ENCODE measurements at regions not wholly inside any gene's neighbourhood (a gene's known extent, or its start where the extent isn't known, plus 50 kb on each side); places are given as distances from the start of the nearest gene placed in this dataset.

GRCh38 chr2:49351560-49351959, 197.2 kb upstream of the FSHR start:
- Histone ChIP-seq H3K36me3 (ENCODE audit: control insufficient read depth, insufficient read depth, low read length) (no peaks in the 10 kb centered on the region), H3K27me3 (replicated peaks; ENCODE audit: control insufficient read depth, insufficient read depth, low read length) (no peaks in the 10 kb centered on the region), H3K4me3 (ENCODE audit: low read depth, low read length) (no peak overlapping the region), H3K4me1 (no peaks in the 10 kb centered on the region), H3K9me3 (no peaks in the 10 kb centered on the region)
- no peaks in the 10 kb centered on the region for H3K36me3 Mint-ChIP-seq (ENCODE audit: insufficient read depth, unreplicated experiment)
- no peaks in the 10 kb centered on the region for H3K4me1 Mint-ChIP-seq (ENCODE audit: low read depth, unreplicated experiment)
- CTCF ChIA-PET: no interaction called here
- H3K27me3 Mint-ChIP-seq (ENCODE audit: insufficient read depth, unreplicated experiment): peaks cover 9% of the 10 kb centered on the region
- no peak for TF ChIP-seq CTCF (IDR thresholded peaks at IDR 0.05; ENCODE audit: insufficient read depth in 1 of 2, low read depth in 1 of 2, low read length in 1 of 2, severe bottlenecking in 1 of 2, unreplicated experiment in 1 of 2)
- H3K9me3 Mint-ChIP-seq (ENCODE audit: unreplicated experiment): no peaks in the 10 kb centered on the region
- DNase-seq: no peak
- intact Hi-C loops (cut with micrococcal nuclease; ENCODE audit: unreplicated experiment): no loop called here
- POLR2A ChIA-PET: no interaction called here
- H3K4me3 Mint-ChIP-seq (ENCODE audit: unreplicated experiment): no peak overlapping the region
- no peak overlapping the region for H3K27ac Mint-ChIP-seq (ENCODE audit: unreplicated experiment)
- BruUV-seq (replicated peaks): no TSS peak

- H3K9me3 Mint-ChIP-seq (ENCODE audit: unreplicated experiment): no peaks in the 10 kb centered on the region
- H3K4me1 Mint-ChIP-seq (ENCODE audit: low read depth, unreplicated experiment): no peaks in the 10 kb centered on the region
- Histone ChIP-seq H3K9me3 (no peaks in the 10 kb centered on the region), H3K27me3 (replicated peaks; ENCODE audit: control insufficient read depth, insufficient read depth, low read length) (no peaks in the 10 kb centered on the region), H3K4me1 (no peaks in the 10 kb centered on the region), H3K4me3 (ENCODE audit: low read depth, low read length) (no peak overlapping the region), H3K36me3 (ENCODE audit: control insufficient read depth, insufficient read depth, low read length) (no peaks in the 10 kb centered on the region)
- intact Hi-C loops (cut with micrococcal nuclease; ENCODE audit: unreplicated experiment): no loop called here
- BruUV-seq (replicated peaks): no TSS peak
- no peak overlapping the region for H3K4me3 Mint-ChIP-seq (ENCODE audit: unreplicated experiment)
- peaks cover 6% of the 10 kb centered on the region for H3K27me3 Mint-ChIP-seq (ENCODE audit: insufficient read depth, unreplicated experiment)
- H3K36me3 Mint-ChIP-seq (ENCODE audit: insufficient read depth, unreplicated experiment): no peaks in the 10 kb centered on the region
- POLR2A ChIA-PET: no interaction called here
- CTCF ChIA-PET: no interaction called here
- no peak overlapping the region for H3K27ac Mint-ChIP-seq (ENCODE audit: unreplicated experiment)
- no peak for TF ChIP-seq CTCF (IDR thresholded peaks at IDR 0.05; ENCODE audit: insufficient read depth in 1 of 2, low read depth in 1 of 2, low read length in 1 of 2, severe bottlenecking in 1 of 2, unreplicated experiment in 1 of 2)
- DNase-seq: no peak
Observed at GRCh38 chr2:49343638-49344037, 189.3 kb upstream of the FSHR start.

- H3K27me3 Mint-ChIP-seq (ENCODE audit: insufficient read depth, unreplicated experiment): peaks cover 4% of the 10 kb centered on the region
- ChIA-PET POLR2A (no interaction called here), CTCF (no interaction called here)
- intact Hi-C loops (cut with micrococcal nuclease; ENCODE audit: unreplicated experiment): no loop called here
- Histone ChIP-seq H3K4me3 (ENCODE audit: low read depth, low read length) (no peak overlapping the region), H3K36me3 (ENCODE audit: control insufficient read depth, insufficient read depth, low read length) (no peaks in the 10 kb centered on the region), H3K4me1 (no peaks in the 10 kb centered on the region), H3K9me3 (no peaks in the 10 kb centered on the region), H3K27me3 (replicated peaks; ENCODE audit: control insufficient read depth, insufficient read depth, low read length) (no peaks in the 10 kb centered on the region)
- no peaks in the 10 kb centered on the region for H3K4me1 Mint-ChIP-seq (ENCODE audit: low read depth, unreplicated experiment)
- no peak overlapping the region for H3K4me3 Mint-ChIP-seq (ENCODE audit: unreplicated experiment)
- no peaks in the 10 kb centered on the region for H3K36me3 Mint-ChIP-seq (ENCODE audit: insufficient read depth, unreplicated experiment)
- no peak for DNase-seq
- no peaks in the 10 kb centered on the region for H3K9me3 Mint-ChIP-seq (ENCODE audit: unreplicated experiment)
- BruUV-seq (replicated peaks): no TSS peak
- H3K27ac Mint-ChIP-seq (ENCODE audit: unreplicated experiment): no peak overlapping the region
- TF ChIP-seq CTCF (IDR thresholded peaks at IDR 0.05; ENCODE audit: insufficient read depth in 1 of 2, low read depth in 1 of 2, low read length in 1 of 2, severe bottlenecking in 1 of 2, unreplicated experiment in 1 of 2): no peak
Observed at GRCh38 chr2:49342156-49342555, 187.8 kb upstream of the FSHR start.
